GM06990 (cell line): ENCODE measurements at regions not wholly inside any gene's neighbourhood (a gene's known extent, or its start where the extent isn't known, plus 50 kb on each side); places are given as distances from the start of the nearest gene placed in this dataset.

Experiments
- DNase-seq: peaks from one replicate; pipeline ENCODE4 v3.0.0-alpha.2; 2011; ENCODE audit not compliant: insufficient read length; ENCODE audit errors: extremely low read depth
- H3K27me3 ChIP-seq: replicated peaks from 2 replicates; pipeline ENCODE4 v1.6.0; 2011; ENCODE audit warnings: low read length; ENCODE audit not compliant: control insufficient read depth, insufficient read depth
- H3K36me3 ChIP-seq: 2 replicates; pipeline ENCODE4 v1.5.1; 2011; ENCODE audit warnings: low read length; ENCODE audit not compliant: control insufficient read depth, insufficient read depth
- H3K4me3 ChIP-seq: replicated peaks from 2 replicates; pipeline ENCODE4 v1.5.1; 2011; ENCODE audit warnings: low read depth, mild to moderate bottlenecking, control low read depth, low read length
- TF ChIP-seq, protein P1 (sequence below): IDR thresholded peaks from 2 replicates; pipeline ENCODE4 v1.5.1; 2011; ENCODE audit warnings: low read length, control low read depth, mild to moderate bottlenecking, inconsistent platforms; ENCODE audit not compliant: insufficient read depth, poor library complexity, severe bottlenecking

GRCh38 chr15:93495799-93496637, 407.0 kb upstream of the RGMA start:
- DNase-seq = no peak
- H3K27me3 ChIP-seq = no peaks in the 10 kb centered on the region
- H3K36me3 ChIP-seq = no peaks in the 10 kb centered on the region
- H3K4me3 ChIP-seq = no peak overlapping the region
- TF ChIP-seq, protein P1, sequence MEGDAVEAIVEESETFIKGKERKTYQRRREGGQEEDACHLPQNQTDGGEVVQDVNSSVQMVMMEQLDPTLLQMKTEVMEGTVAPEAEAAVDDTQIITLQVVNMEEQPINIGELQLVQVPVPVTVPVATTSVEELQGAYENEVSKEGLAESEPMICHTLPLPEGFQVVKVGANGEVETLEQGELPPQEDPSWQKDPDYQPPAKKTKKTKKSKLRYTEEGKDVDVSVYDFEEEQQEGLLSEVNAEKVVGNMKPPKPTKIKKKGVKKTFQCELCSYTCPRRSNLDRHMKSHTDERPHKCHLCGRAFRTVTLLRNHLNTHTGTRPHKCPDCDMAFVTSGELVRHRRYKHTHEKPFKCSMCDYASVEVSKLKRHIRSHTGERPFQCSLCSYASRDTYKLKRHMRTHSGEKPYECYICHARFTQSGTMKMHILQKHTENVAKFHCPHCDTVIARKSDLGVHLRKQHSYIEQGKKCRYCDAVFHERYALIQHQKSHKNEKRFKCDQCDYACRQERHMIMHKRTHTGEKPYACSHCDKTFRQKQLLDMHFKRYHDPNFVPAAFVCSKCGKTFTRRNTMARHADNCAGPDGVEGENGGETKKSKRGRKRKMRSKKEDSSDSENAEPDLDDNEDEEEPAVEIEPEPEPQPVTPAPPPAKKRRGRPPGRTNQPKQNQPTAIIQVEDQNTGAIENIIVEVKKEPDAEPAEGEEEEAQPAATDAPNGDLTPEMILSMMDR = no peak

GRCh38 chr15:93493172-93493571, 404.2 kb upstream of the RGMA start:
- H3K36me3 ChIP-seq = no peaks in the 10 kb centered on the region
- DNase-seq = no peak
- TF ChIP-seq, protein P1 = no peak
- no peak overlapping the region for H3K4me3 ChIP-seq
- H3K27me3 ChIP-seq = no peaks in the 10 kb centered on the region

DNA sequence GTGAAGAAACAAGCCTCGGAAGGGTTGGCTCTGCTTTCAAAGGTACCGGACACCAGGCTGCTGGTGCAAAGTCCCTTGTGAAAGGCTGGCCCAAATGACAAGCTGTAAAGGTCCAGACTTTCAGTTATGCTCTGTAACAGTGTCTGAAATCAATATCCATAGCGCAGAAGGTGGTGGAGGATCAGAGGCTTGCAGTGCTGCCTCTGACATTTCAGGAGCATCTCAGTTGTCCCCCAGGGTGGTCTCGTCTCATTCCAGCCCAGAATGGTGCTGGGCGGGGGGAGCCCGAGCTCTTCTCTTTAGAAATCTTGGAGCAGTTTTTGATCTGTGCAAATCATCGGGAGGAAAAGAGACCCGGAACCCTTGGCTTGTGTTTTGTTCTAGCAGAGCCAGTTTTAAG, 402.3 kb upstream of the RGMA start:
- no peak for DNase-seq
- no peak overlapping the region for H3K4me3 ChIP-seq
- TF ChIP-seq, protein P1 = no peak
- H3K27me3 ChIP-seq = no peaks in the 10 kb centered on the region
- no peaks in the 10 kb centered on the region for H3K36me3 ChIP-seq

- H3K27me3 ChIP-seq = no peaks in the 10 kb centered on the region
- no peaks in the 10 kb centered on the region for H3K36me3 ChIP-seq
- H3K4me3 ChIP-seq = no peak overlapping the region
- TF ChIP-seq, protein P1 = no peak
- no peak for DNase-seq
Measured at GRCh38 chr15:93488296-93488713, 399.3 kb upstream of the RGMA start.

DNA sequence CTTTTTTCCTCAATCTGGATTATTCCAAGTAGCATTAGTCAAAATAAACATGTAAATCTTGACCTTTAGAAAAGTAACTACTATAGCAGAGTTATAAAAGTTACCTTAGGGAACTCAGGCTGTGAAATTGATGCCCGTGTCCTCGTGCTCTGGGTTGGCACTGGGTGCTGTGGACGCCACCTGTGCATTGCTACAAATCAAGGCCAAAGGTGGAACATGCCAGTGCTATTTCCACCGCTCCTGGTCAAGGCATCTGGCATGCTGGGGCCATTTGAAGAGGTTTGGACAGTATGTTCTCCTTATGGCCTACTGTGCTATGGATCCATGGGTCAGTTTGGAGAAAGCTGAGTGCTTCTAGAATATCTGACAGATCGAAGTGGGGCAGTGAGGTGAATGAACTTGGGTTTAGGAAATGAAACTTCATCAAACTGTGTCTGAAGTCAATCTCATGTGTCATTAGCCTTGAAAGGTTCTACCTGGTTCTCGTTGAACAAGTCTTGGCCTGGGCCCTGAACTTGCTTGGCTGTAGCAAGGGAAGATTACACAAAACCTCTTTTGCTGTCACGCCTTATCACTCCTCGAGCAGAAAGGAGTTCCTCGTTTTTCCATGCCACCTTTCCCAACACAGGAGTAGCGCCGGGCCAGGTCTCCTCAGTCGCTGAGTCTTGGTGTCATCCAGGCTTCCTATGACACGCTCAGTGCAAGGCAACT, 397.6 kb upstream of the RGMA start:
- Histone ChIP-seq H3K4me3 (no peak overlapping the region), H3K27me3 (no peaks in the 10 kb centered on the region), H3K36me3 (no peaks in the 10 kb centered on the region)
- TF ChIP-seq, protein P1 = no peak
- no peak for DNase-seq
